Small intestine (tissue), 7 donors: ENCODE measurements at regions not wholly inside any gene's neighbourhood (a gene's known extent, or its start where the extent isn't known, plus 50 kb on each side); places are given as distances from the start of the nearest gene placed in this dataset.

Experiments
- DNase-seq, 2 donors: peaks; one replicate each; pipeline versions ENCODE4 v3.0.0 to v3.0.0-alpha.2; 2013
- FAIRE-seq: peaks from 2 replicates; lab custom pipeline; 2012; peaks lifted over from hg19 to GRCh38; lab: Jason Lieb, UNC
- H3K27ac ChIP-seq, 3 donors: one replicate each; pipeline ENCODE4 v1.5.1; 2013; ENCODE audit warnings: low read length in 2 of 3, mild to moderate bottlenecking in 2 of 3, control low read depth in 1 of 3, inconsistent platforms in 1 of 3, low read depth in 1 of 3, moderate library complexity in 1 of 3
- H3K27me3 ChIP-seq, 3 donors: one replicate each; pipeline ENCODE4 v1.6.1; 2013; ENCODE audit warnings: low read length in 3 of 3, inconsistent platforms in 1 of 3; ENCODE audit not compliant: control insufficient read depth in 3 of 3, insufficient read depth in 3 of 3
- H3K36me3 ChIP-seq, 3 donors: one replicate each; pipeline ENCODE4 v1.6.1; 2013; ENCODE audit warnings: low read length in 3 of 3, inconsistent platforms in 1 of 3, low read depth in 1 of 3, mild to moderate bottlenecking in 1 of 3, moderate library complexity in 1 of 3; ENCODE audit not compliant: control insufficient read depth in 3 of 3, insufficient read depth in 2 of 3
- H3K4me1 ChIP-seq, 3 donors: one replicate each; pipeline ENCODE4 v1.6.1; 2013; ENCODE audit warnings: low read length in 2 of 3, inconsistent platforms in 1 of 3, low read depth in 1 of 3, mild to moderate bottlenecking in 1 of 3, moderate library complexity in 1 of 3; ENCODE audit not compliant: control insufficient read depth in 3 of 3, insufficient read depth in 2 of 3
- H3K4me3 ChIP-seq, 3 donors: one replicate each; pipeline ENCODE4 v1.5.1; 2013; ENCODE audit warnings: low read length in 3 of 3, control low read depth in 1 of 3, inconsistent platforms in 1 of 3, low read depth in 1 of 3, mild to moderate bottlenecking in 1 of 3, moderate library complexity in 1 of 3
- H3K9me3 ChIP-seq, 2 donors: one replicate each; pipeline ENCODE4 v1.6.1; 2013; ENCODE audit warnings: low read depth in 1 of 2, low read length in 1 of 2; ENCODE audit not compliant: control insufficient read depth in 2 of 2, insufficient read depth in 1 of 2
- WGBS, 3 donors: extraction: QIAGEN DNeasy Blood & Tissue Kit; methylation state at CpG; one replicate each; pipeline ENCODE4 v1.1.7; 2013; 5-methylcytosine and 5-hydroxymethylcytosine counted together
- donor health status: healthy with polysubstance abuse.
- donor health status: control.
- donor health status: control.
- donor health status: Bipolar disorder and iron deficiency.
- donor health status: healthy.

DNA sequence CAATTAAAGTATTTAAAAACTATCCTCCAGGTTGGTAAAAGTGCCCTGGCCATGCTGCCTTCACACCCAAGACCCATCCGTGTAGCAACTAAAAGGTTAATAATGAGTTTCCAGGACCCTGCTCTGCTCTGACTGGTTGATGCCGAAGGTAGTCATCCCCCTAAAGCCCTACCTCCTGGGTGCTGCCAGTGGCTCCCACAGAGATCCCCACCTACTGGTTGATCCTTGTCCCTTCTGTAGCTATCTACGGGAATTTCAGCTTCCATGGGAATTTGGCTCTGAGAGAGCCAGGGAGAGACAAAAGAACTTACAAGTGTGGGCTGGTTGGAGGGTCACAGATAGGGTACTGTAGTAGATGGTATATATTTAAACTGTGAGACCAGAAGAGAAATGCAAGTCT lies 110.6 kb upstream of the NANOGP8 start:
- no peaks in the 10 kb centered on the region for H3K36me3 ChIP-seq
- no peak overlapping the region for H3K27ac ChIP-seq
- H3K9me3 ChIP-seq: no peaks in the 10 kb centered on the region
- DNase-seq (no peak), FAIRE-seq (no peak)
- H3K4me1 ChIP-seq: no peaks in the 10 kb centered on the region
- H3K27me3 ChIP-seq: no peaks in the 10 kb centered on the region
- WGBS, 3 donors: 91 to 95% (median 93%) methylated on average over 3 of the region's 3 CpGs
- H3K4me3 ChIP-seq: no peak overlapping the region

DNA sequence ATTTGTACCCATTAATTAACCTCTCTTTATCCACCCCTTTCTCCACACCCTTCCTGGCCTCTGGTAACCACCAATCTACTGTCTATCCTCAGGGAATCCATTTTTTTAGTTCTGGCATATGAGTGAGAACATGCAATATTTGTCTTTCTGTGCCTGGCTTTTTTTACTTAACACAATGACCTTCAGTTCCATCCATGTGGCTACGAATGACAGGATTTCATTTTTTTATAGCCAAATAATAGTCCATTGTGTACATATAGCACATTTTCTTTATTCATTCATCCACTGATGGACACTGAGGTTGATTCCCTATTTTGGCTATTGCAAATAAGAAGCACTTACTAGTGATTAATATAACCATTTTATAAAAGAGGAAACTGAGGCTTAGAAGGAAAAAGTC lies 109.9 kb upstream of the NANOGP8 start:
- FAIRE-seq (no peak), DNase-seq (no peak)
- WGBS, 3 donors: 83 to 86% (median 86%) methylated on average over 1 of the region's 1 CpG
- peaks cover 2 to 3% of the 10 kb centered on the region in 2 donors for H3K9me3 ChIP-seq
- no peaks in the 10 kb centered on the region for H3K36me3 ChIP-seq
- H3K27ac ChIP-seq: no peak overlapping the region
- H3K4me1 ChIP-seq: no peaks in the 10 kb centered on the region
- H3K4me3 ChIP-seq: no peak overlapping the region
- peaks cover 0 to 2% (median 0%) of the 10 kb centered on the region in 3 donors for H3K27me3 ChIP-seq

DNA sequence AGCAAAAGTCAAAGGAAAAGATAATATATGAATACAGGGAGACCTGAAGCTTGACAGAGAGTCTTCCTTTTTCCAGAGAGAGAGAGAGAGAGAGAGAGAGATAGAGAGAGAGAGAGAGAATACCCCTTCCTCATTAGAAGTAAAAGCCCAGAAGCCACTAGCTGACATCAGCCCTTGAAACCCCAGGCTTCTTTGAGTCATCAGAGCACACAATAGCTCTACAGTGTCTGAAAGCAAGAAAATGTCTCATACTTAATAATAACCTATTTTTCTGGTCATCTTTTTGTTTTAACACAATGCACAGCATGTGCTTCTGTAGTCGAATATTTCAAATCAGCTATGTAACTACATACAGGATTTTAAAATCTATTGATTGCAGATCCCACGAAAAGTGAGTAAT lies 109.2 kb upstream of the NANOGP8 start:
- no peak overlapping the region for H3K27ac ChIP-seq
- FAIRE-seq: no peak
- no peaks in the 10 kb centered on the region for H3K36me3 ChIP-seq
- H3K27me3 ChIP-seq: peaks cover 0 to 2% (median 0%) of the 10 kb centered on the region in 3 donors
- H3K4me3 ChIP-seq: no peak overlapping the region
- WGBS, 3 donors: 84 to 87% (median 87%) methylated on average over 2 of the region's 2 CpGs
- H3K9me3 ChIP-seq: peaks cover 2 to 3% of the 10 kb centered on the region in 2 donors
- no peak for DNase-seq
- no peaks in the 10 kb centered on the region for H3K4me1 ChIP-seq

- peaks cover 2 to 3% of the 10 kb centered on the region in 2 donors for H3K9me3 ChIP-seq
- H3K36me3 ChIP-seq: no peaks in the 10 kb centered on the region
- H3K27me3 ChIP-seq: peaks cover 0 to 2% (median 0%) of the 10 kb centered on the region in 3 donors
- no peaks in the 10 kb centered on the region for H3K4me1 ChIP-seq
- no peak for FAIRE-seq
- H3K4me3 ChIP-seq: no peak overlapping the region
- 81 to 89% (median 88%) methylated on average over 2 of the region's 2 CpGs for WGBS, 3 donors
- H3K27ac ChIP-seq: no peak overlapping the region
- DNase-seq: no peak
These were observed 106.7 kb upstream of the NANOGP8 start for GRCh38 chr15:35191783-35192182.

DNA sequence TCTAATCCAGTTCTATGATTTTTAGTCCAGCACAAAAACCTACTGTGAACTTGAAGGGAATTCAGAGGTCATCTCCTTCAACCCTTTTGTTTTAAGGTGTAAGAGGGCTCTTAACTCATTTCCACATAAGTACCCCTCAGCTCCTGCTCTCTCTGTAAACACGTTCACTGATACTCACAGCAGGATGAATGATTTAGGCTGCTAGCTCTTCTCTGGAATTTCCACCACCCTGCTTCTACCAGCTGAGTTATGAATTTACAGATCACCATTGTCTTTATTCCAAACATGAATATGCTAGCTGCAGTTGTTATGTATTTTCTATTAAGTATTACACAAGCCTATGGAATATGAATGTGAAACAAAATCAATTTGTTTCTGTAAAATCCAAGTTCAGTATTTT lies 101.3 kb upstream of the NANOGP8 start:
- H3K4me3 ChIP-seq: no peak overlapping the region
- no peaks in the 10 kb centered on the region for H3K4me1 ChIP-seq
- peaks cover 2 to 3% of the 10 kb centered on the region in 2 donors for H3K9me3 ChIP-seq
- WGBS, 3 donors: 65 to 78% (median 72%) methylated on average over 1 of the region's 1 CpG
- FAIRE-seq (no peak), DNase-seq (no peak)
- H3K36me3 ChIP-seq: no peaks in the 10 kb centered on the region
- no peak overlapping the region for H3K27ac ChIP-seq
- peaks cover 0 to 2% (median 0%) of the 10 kb centered on the region in 3 donors for H3K27me3 ChIP-seq

DNA sequence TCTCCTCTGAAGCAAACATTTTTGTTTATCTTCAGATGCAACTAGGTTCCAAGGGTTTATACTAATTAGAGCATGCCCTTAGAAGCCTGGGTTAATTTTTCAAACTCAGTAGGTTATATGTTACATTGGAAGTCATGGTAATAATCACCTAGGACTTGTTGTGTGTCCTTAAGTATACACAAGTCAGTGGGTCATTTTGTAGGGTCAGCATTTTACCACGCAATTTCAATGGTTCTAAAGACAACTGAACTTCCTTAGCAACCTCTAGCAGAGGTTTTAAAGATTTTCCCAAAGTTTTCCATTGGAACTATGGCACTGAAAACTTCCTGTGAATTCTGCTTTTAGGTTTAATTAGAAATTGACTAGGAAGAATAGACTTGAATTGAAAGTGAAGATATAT lies 99.6 kb upstream of the NANOGP8 start:
- no peak for FAIRE-seq
- 72 to 79% (median 73%) methylated on average over 1 of the region's 1 CpG for WGBS, 3 donors

GRCh38 chr15:35182841-35183479 lies 97.9 kb upstream of the NANOGP8 start:
- H3K36me3 ChIP-seq: no peaks in the 10 kb centered on the region
- FAIRE-seq: no peak
- 15 to 44% (median 24%) methylated on average over 2 of the region's 2 CpGs for WGBS, 3 donors

More for the DNA sequence above, 99.6 kb upstream of the NANOGP8 start:
- no peaks in the 10 kb centered on the region for H3K36me3 ChIP-seq
- H3K27ac ChIP-seq: no peak overlapping the region
- H3K4me3 ChIP-seq: no peak overlapping the region
- no peaks in the 10 kb centered on the region for H3K9me3 ChIP-seq
- no peaks in the 10 kb centered on the region for H3K4me1 ChIP-seq
- no peaks in the 10 kb centered on the region for H3K27me3 ChIP-seq
- no peak for DNase-seq

DNA sequence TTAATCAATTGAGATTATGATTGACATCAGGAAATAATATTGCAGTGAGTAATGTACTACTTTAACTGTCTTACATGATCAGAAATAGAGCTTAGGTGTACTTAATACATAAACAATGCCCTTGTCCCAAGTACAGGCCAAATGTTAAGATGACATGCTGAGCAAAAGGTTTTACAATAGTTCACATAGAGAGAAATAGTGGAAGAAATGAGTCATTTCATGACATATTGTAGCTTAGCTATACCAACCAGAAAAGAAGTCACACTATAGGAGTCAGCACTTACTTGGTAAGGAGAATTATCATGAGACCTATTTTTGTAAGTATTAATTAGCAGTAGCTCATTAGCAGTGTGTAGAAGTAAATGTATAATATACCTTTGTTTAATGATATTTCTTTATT lies 96.4 kb upstream of the NANOGP8 start:
- FAIRE-seq: no peak
- no peaks in the 10 kb centered on the region for H3K4me1 ChIP-seq

More at GRCh38 chr15:35182841-35183479, 97.9 kb upstream of the NANOGP8 start:
- Histone ChIP-seq H3K4me3 (no peak overlapping the region), H3K27ac (no peak overlapping the region), H3K9me3 (no peaks in the 10 kb centered on the region), H3K4me1 (no peaks in the 10 kb centered on the region), H3K27me3 (no peaks in the 10 kb centered on the region)
- peak; percentile 4 to 7 for DNase-seq

GRCh38 chr15:35179739-35180138 lies 94.6 kb upstream of the NANOGP8 start:
- DNase-seq (no peak), FAIRE-seq (no peak)
- Histone ChIP-seq H3K36me3 (no peaks in the 10 kb centered on the region), H3K27ac (no peak overlapping the region), H3K9me3 (no peaks in the 10 kb centered on the region), H3K27me3 (no peaks in the 10 kb centered on the region), H3K4me1 (no peaks in the 10 kb centered on the region), H3K4me3 (no peak overlapping the region)
- 88 to 92% (median 89%) methylated on average over 3 of the region's 3 CpGs for WGBS, 3 donors

More for the DNA sequence above, 96.4 kb upstream of the NANOGP8 start:
- peak in 1 of 2 donors; percentile 3 for DNase-seq
- H3K36me3 ChIP-seq: no peaks in the 10 kb centered on the region
- H3K27ac ChIP-seq: no peak overlapping the region
- no peaks in the 10 kb centered on the region for H3K27me3 ChIP-seq
- H3K4me3 ChIP-seq: no peak overlapping the region
- H3K9me3 ChIP-seq: no peaks in the 10 kb centered on the region
